K562 (cell line): ENCODE measurements at regions not wholly inside any gene's neighbourhood (a gene's known extent, or its start where the extent isn't known, plus 50 kb on each side); places are given as distances from the start of the nearest gene placed in this dataset.

Experiments
- ATAC-seq: fragments of 200-7000 bp; cut with Tn5 transposase; 3 replicates; pipeline ENCODE4 v1.9.1; 2020; ENCODE audit warnings: moderate library complexity
- BruUV-seq: library from RNA; stranded (reverse); fragments of 400-500 nt; replicated peaks from 2 replicates; lab custom pipeline; 2021; lab: Mats Ljungman, UMichigan
- CTCF ChIA-PET: fragments of 300-600 bp; formaldehyde crosslinking; extraction: SDS; loops from one replicate; lab custom pipeline; 2021; ENCODE audit warnings: low intra/inter-chr PET ratio; lab: Yijun Ruan, JAX
- POLR2A ChIA-PET: fragments of 300-600, 350-650 bp; sonication (Branson Sonifier 250); formaldehyde crosslinking; extraction: SDS; loops from one replicate; lab custom pipeline; 2021; ENCODE audit warnings: antibody characterized with exemption, inconsistent platforms; lab: Yijun Ruan, JAX
- DNase-seq, 4 experiments: peaks; one replicate each; pipeline versions ENCODE4 v3.0.0 to v3.0.0-alpha.2; 2011 to 2018; ENCODE audit warnings: low spot score in 3 of 4, mixed read lengths in 3 of 4; ENCODE audit errors: extremely low read depth in 1 of 4
- FAIRE-seq: peaks from 2 replicates; lab custom pipeline; 2011; peaks lifted over from hg19 to GRCh38; lab: Jason Lieb, UNC
- H2AFZ ChIP-seq: 2 replicates; pipeline ENCODE4 v1.6.0; 2011; ENCODE audit warnings: low read depth, low read length, control low read depth, inconsistent platforms
- H3K27ac ChIP-seq: fragments of 200-600 bp; 3 replicates; pipeline ENCODE4 v1.8.0; 2011; ENCODE audit warnings: low read depth, mild to moderate bottlenecking, control low read depth, inconsistent platforms, low read length, moderate library complexity, mixed read lengths; ENCODE audit errors: extremely low read depth
- H3K27me3 ChIP-seq, 2 experiments: fragments of 300-600 bp in 1 of 2; 2 replicates in 1 of 2; 3 replicates in 1 of 2; pipeline versions ENCODE4 v1.6.0 to v1.8.0; 2011; ENCODE audit warnings: inconsistent platforms in 2 of 2, low read length in 2 of 2, mild to moderate bottlenecking in 1 of 2, mixed read lengths in 1 of 2, moderate library complexity in 1 of 2; ENCODE audit not compliant: control insufficient read depth in 2 of 2, insufficient read depth in 2 of 2
- H3K36me3 ChIP-seq: fragments of 300-600 bp; 3 replicates; pipeline ENCODE4 v1.8.0; 2011; ENCODE audit warnings: mild to moderate bottlenecking, low read length, inconsistent platforms; ENCODE audit not compliant: control insufficient read depth, insufficient read depth
- H3K4me1 ChIP-seq, 2 experiments: fragments of 200-600 bp in 1 of 2; replicated peaks in 1 of 2; 2 replicates in 1 of 2; 3 replicates in 1 of 2; pipeline versions ENCODE4 v1.5.1 to v1.8.0; 2011; ENCODE audit warnings: inconsistent platforms in 2 of 2, low read length in 2 of 2, mild to moderate bottlenecking in 1 of 2, mixed read lengths in 1 of 2, moderate library complexity in 1 of 2; ENCODE audit not compliant: control insufficient read depth in 2 of 2, insufficient read depth in 2 of 2
- H3K4me2 ChIP-seq: 2 replicates; pipeline ENCODE4 v1.6.1; 2011; ENCODE audit warnings: low read length, control low read depth, inconsistent platforms, mixed read lengths; ENCODE audit not compliant: insufficient read depth
- H3K4me3 ChIP-seq: fragments of 200-600 bp; sonication (generic), shearing (Covaris generic); 2 replicates; pipeline ENCODE4 v1.5.1; 2016; ENCODE audit warnings: control low read depth, inconsistent platforms
- H3K79me2 ChIP-seq: fragments of 200-600 bp; 3 replicates; pipeline ENCODE4 v1.8.0; 2011; ENCODE audit warnings: low read length, inconsistent platforms; ENCODE audit not compliant: control insufficient read depth, insufficient read depth
- H3K9ac ChIP-seq, 2 experiments: 2 replicates each; pipeline versions ENCODE4 v1.6.0 to v1.6.1; 2011; ENCODE audit warnings: low read depth in 2 of 2, low read length in 2 of 2, control low read depth in 1 of 2, inconsistent platforms in 1 of 2, mild to moderate bottlenecking in 1 of 2, mixed read lengths in 1 of 2; ENCODE audit not compliant: insufficient read depth in 1 of 2
- H3K9me1 ChIP-seq: one replicate; pipeline ENCODE4 v1.6.0; 2011; ENCODE audit warnings: inconsistent platforms, mild to moderate bottlenecking, low read length, moderate library complexity; ENCODE audit not compliant: control insufficient read depth, insufficient read depth
- H3K9me3 ChIP-seq: replicated peaks from 2 replicates; pipeline ENCODE4 v1.5.1; 2011; ENCODE audit warnings: low read depth, low read length, inconsistent platforms; ENCODE audit not compliant: control insufficient read depth, insufficient read depth
- H4K20me1 ChIP-seq: replicated peaks from 2 replicates; pipeline ENCODE4 v1.6.1; 2011; ENCODE audit warnings: low read length, inconsistent platforms, mixed read lengths; ENCODE audit not compliant: control insufficient read depth, insufficient read depth
- CCAR2 ChIP-seq: fragments of 200-400 bp; formaldehyde crosslinking; IDR thresholded peaks from 2 replicates; pipeline ENCODE4 v1.6.1; 2017; ENCODE audit warnings: mild to moderate bottlenecking, low read depth, low read length
- KAT7 ChIP-seq: sonication (generic); formaldehyde crosslinking; IDR thresholded peaks from 2 replicates; pipeline ENCODE4 v1.8.0; 2022; ENCODE audit warnings: missing genetic modification reagents, mild to moderate bottlenecking, borderline replicate concordance
- NR2F6 ChIP-seq: fragments of 450-650 bp; formaldehyde crosslinking; IDR thresholded peaks from 2 replicates; pipeline ENCODE4 v1.4.0; 2020; ENCODE audit warnings: mild to moderate bottlenecking
- PTBP1 ChIP-seq: fragments of 200-400 bp; formaldehyde crosslinking; IDR thresholded peaks from 2 replicates; pipeline ENCODE4 v1.6.1; 2017; ENCODE audit warnings: low read depth, low read length
- RB1 ChIP-seq: fragments of 450-650 bp; IDR thresholded peaks from 2 replicates; pipeline ENCODE4 v1.6.1; 2017; ENCODE audit warnings: low read depth, mild to moderate bottlenecking
- RFX7 ChIP-seq: fragments of 250-450 bp; sonication (Bioruptor Pico); IDR thresholded peaks from 2 replicates; pipeline ENCODE4 v1.5.1; 2021; ENCODE audit warnings: mild to moderate bottlenecking
- SIX5 ChIP-seq, 2 experiments: IDR thresholded peaks; 2 replicates each; pipeline ENCODE4 v1.6.1; 2011; ENCODE audit warnings: low read length in 2 of 2, borderline replicate concordance in 1 of 2, low read depth in 1 of 2, mild to moderate bottlenecking in 1 of 2, moderate library complexity in 1 of 2; ENCODE audit not compliant: insufficient read depth in 1 of 2
- SMC3 ChIP-seq: conservative IDR thresholded peaks from 2 replicates; pipeline ENCODE4 v1.6.1; 2011; ENCODE audit warnings: low read depth, low read length, improper control_type of control experiment; ENCODE audit not compliant: insufficient read depth
- SRSF9 ChIP-seq: fragments of 200-400 bp; formaldehyde crosslinking; IDR thresholded peaks from 2 replicates; pipeline ENCODE4 v1.6.1; 2017; ENCODE audit warnings: low read depth, low read length, borderline replicate concordance
- TGIF2 ChIP-seq: sonication (generic); formaldehyde crosslinking; IDR thresholded peaks from 2 replicates; pipeline ENCODE4 v1.8.1; 2022; ENCODE audit warnings: mild to moderate bottlenecking, missing genetic modification reagents, moderate library complexity
- THRAP3 ChIP-seq: fragments of 450-650 bp; IDR thresholded peaks from 2 replicates; pipeline ENCODE4 v1.6.1; 2016; ENCODE audit warnings: mild to moderate bottlenecking, inconsistent platforms, borderline replicate concordance
- ZBTB12 ChIP-seq: fragments of 250-450 bp; sonication (Bioruptor Pico); IDR thresholded peaks from 2 replicates; pipeline ENCODE4 v1.4.0; 2020
- ZC3H11A ChIP-seq: IDR thresholded peaks from 2 replicates; pipeline ENCODE4 v1.6.1; 2012; ENCODE audit warnings: low read depth, low read length, improper control_type of control experiment
- ZFP36 ChIP-seq: fragments of 150-350 bp; IDR thresholded peaks from 2 replicates; pipeline ENCODE4 v1.6.1; 2018; ENCODE audit warnings: low read length, low read depth; ENCODE audit not compliant: partially characterized antibody
- ZNF3 ChIP-seq: fragments of 250-450 bp; sonication (Bioruptor Pico); IDR thresholded peaks from 2 replicates; pipeline ENCODE4 v1.5.0; 2021; ENCODE audit warnings: mild to moderate bottlenecking, moderate library complexity
- ZNF445 ChIP-seq: fragments of 250-450 bp; sonication (Bioruptor Pico); IDR thresholded peaks from 2 replicates; pipeline ENCODE4 v1.4.0; 2020; ENCODE audit warnings: low read depth, mild to moderate bottlenecking, moderate library complexity
- ZNF589 ChIP-seq: fragments of 200-800 bp; sonication (Bioruptor generic); IDR thresholded peaks from 2 replicates; pipeline ENCODE4 v1.6.1; 2016; ENCODE audit warnings: low read depth, missing genetic modification characterization, missing compliant biosample characterization
- WGBS: fragments of 100-300 bp; shearing (Covaris generic); methylation state at CpG from one replicate; pipeline ENCODE4 v1.1.6; 2016; ENCODE audit warnings: low coverage, mixed read lengths; ENCODE audit not compliant: insufficient coverage; ENCODE audit errors: missing lambda C conversion rate; 5-methylcytosine and 5-hydroxymethylcytosine counted together
- in situ Hi-C: fragments of 300-500 bp; cut with MboI; formaldehyde crosslinking; loops from 4 replicates; pipeline ENCODE4 v1.15.0; 2018; ENCODE audit warnings: inconsistent platforms, mixed read lengths
- intact Hi-C: fragments of 100-400 bp; cut with micrococcal nuclease; formaldehyde crosslinking; loops from 2 replicates; pipeline ENCODE4 v1.14.2; 2022

DNA sequence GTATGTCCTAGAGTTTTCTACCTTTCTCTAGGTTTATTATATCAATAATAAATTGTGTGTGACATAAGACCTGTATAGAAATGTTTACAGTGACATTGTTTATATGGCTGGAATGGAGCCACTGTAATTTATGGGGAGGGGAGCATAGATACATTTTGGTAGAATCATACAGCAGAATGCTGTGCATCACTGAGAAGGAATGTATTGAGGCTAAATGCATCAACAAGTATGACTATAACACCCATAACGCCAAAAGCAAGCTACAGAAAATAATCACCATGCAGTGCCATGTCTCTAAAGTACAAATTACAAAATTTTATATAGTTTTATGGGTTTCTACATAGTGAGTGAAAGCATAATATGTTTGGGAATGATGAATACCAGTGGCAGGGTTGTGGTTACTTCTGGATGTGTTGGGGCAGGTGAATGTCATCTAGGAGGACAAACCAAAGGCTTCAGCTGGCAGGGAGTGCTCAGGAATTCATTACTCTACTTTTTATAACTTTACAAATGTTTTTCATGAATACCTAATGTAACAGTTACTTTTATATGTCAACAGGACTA, 226.0 kb upstream of the NETO1 start:
- Histone ChIP-seq H3K36me3 (no peaks in the 10 kb centered on the region), H4K20me1 (no peaks in the 10 kb centered on the region), H3K4me1 (no peaks in the 10 kb centered on the region), H3K9me3 (0 out of 2 replicates have a peak, but pooled peaks cover 3% of the 10 kb centered on the region), H3K4me2 (no peak overlapping the region)
- intact Hi-C loops, result no loop called here
- FAIRE-seq, result no peak
- POLR2A ChIA-PET, result no interaction called here
- ATAC-seq, result no peak
- TF ChIP-seq ZNF445 (CRISPR knock-in tag) (no peak), RFX7 (CRISPR knock-in tag) (no peak), SMC3 (no peak), NR2F6 (no peak), SIX5 (IDR thresholded peaks at IDR 0.05; ENCODE audit: borderline replicate concordance in 1 of 2, insufficient read depth in 1 of 2, low read depth in 1 of 2, low read length in 2 of 2) (no peak), CCAR2 (no peak), KAT7 (CRISPR knock-in tag) (no peak), ZC3H11A (no peak), ZFP36 (no peak), THRAP3 (no peak), TGIF2 (no peak), ZBTB12 (CRISPR knock-in tag) (no peak), PTBP1 (no peak), ZNF3 (CRISPR knock-in tag) (no peak), SRSF9 (no peak), ZNF589 (CRISPR knock-in tag) (no peak), RB1 (no peak)
- TF ChIP-seq, all 486 proteins: peak for 0
- Histone ChIP-seq H2AFZ (no peak overlapping the region), H3K9me1 (no peaks in the 10 kb centered on the region), H3K27ac (no peak overlapping the region), H3K4me3 (no peak overlapping the region), H3K27me3 (no peaks in the 10 kb centered on the region), H3K9ac (no peak overlapping the region), H3K79me2 (no peaks in the 10 kb centered on the region)
- no peak for DNase-seq
- CTCF ChIA-PET, result no interaction called here
- in situ Hi-C loops, result no loop called here
- 0% methylated on average over 1 of the region's 1 CpG for WGBS
- no TSS peak for BruUV-seq
